HCT116 (cell line): ENCODE measurements at regions not wholly inside any gene's neighbourhood (a gene's known extent, or its start where the extent isn't known, plus 50 kb on each side); places are given as distances from the start of the nearest gene placed in this dataset.

ENCODE experiments used
- ATAC-seq: fragments of 200-7000 bp; cut with Tn5 transposase; 2 replicates; pipeline ENCODE4 v1.9.1; 2020; ENCODE audit warnings: mild to moderate bottlenecking, moderate library complexity
- BruUV-seq: library from RNA; stranded (reverse); fragments of 400-500 nt; replicated peaks from 2 replicates; lab custom pipeline; 2021; lab: Mats Ljungman, UMichigan
- CTCF ChIA-PET: fragments of 300-600 bp; sonication (Branson Sonifier 250); formaldehyde crosslinking; loops from one replicate; lab custom pipeline; 2021; ENCODE audit warnings: antibody characterized with exemption; lab: Charles Lee
- POLR2A ChIA-PET: fragments of 300-600, 350-600 bp; sonication (Branson Sonifier 250); formaldehyde crosslinking; loops from one replicate; lab custom pipeline; 2021; ENCODE audit warnings: antibody characterized with exemption; lab: Charles Lee
- RAD21 ChIA-PET, 2 experiments: fragments of 300-600 bp; sonication (Branson Sonifier 250); formaldehyde crosslinking; loops; one replicate each; lab custom pipeline; 2023; ENCODE audit warnings: low total read pairs in 2 of 2; ENCODE audit not compliant: uncharacterized antibody in 2 of 2, unreplicated experiment in 2 of 2, low non-redundant PET in 1 of 2; lab: Charles Lee
- DNase-seq: peaks from one replicate; pipeline ENCODE4 v3.0.0-alpha.2; 2010; ENCODE audit warnings: low read depth, low spot score
- H2AFZ ChIP-seq: fragments of 200-600 bp; shearing (Covaris generic), sonication (generic); 2 replicates; pipeline ENCODE4 v1.6.1; 2017; ENCODE audit warnings: low read depth, mixed run types, mixed read lengths, antibody characterized with exemption, low read length; ENCODE audit not compliant: poor library complexity, severe bottlenecking
- H3K27ac ChIP-seq: 2 replicates; pipeline ENCODE4 v1.5.1; 2012; ENCODE audit warnings: low read depth, low read length
- H3K27me3 ChIP-seq: fragments of 200-600 bp; sonication (generic); 2 replicates; pipeline ENCODE4 v1.6.1; 2016; ENCODE audit warnings: mixed run types, low read length, mixed read lengths; ENCODE audit not compliant: insufficient read depth
- H3K36me3 ChIP-seq, 2 experiments: fragments of 200-500 bp in 1 of 2; fragments of 200-600 bp in 1 of 2; sonication (Bioruptor generic) in 1 of 2; sonication (generic) in 1 of 2; 2 replicates each; pipeline versions ENCODE4 v1.5.1 to v1.6.1; 2014 to 2016; ENCODE audit warnings: low read length in 2 of 2, inconsistent platforms in 1 of 2, mixed read lengths in 1 of 2, mixed run types in 1 of 2; ENCODE audit not compliant: insufficient read depth in 2 of 2, control insufficient read depth in 1 of 2
- H3K4me1 ChIP-seq, 2 experiments: fragments of 200-600 bp in 1 of 2; sonication (generic) in 1 of 2; 2 replicates each; pipeline versions ENCODE4 v1.5.1 to v1.6.1; 2012 to 2017; ENCODE audit warnings: low read length in 2 of 2, inconsistent platforms in 1 of 2, mild to moderate bottlenecking in 1 of 2, mixed read lengths in 1 of 2, mixed run types in 1 of 2, moderate library complexity in 1 of 2; ENCODE audit not compliant: insufficient read depth in 2 of 2, control insufficient read depth in 1 of 2
- H3K4me2 ChIP-seq: fragments of 200-600 bp; sonication (generic); 2 replicates; pipeline ENCODE4 v1.6.1; 2017; ENCODE audit warnings: mixed run types, low read length, mixed read lengths
- H3K4me3 ChIP-seq, 2 experiments: fragments of 200-600 bp in 1 of 2; sonication (generic) in 1 of 2; replicated peaks in 1 of 2; 2 replicates each; pipeline ENCODE4 v1.5.1; 2011 to 2016; ENCODE audit warnings: low read length in 2 of 2, control low read depth in 1 of 2, low read depth in 1 of 2, mild to moderate bottlenecking in 1 of 2, mixed read lengths in 1 of 2, mixed run types in 1 of 2
- H3K79me2 ChIP-seq: fragments of 200-600 bp; sonication (generic); 2 replicates; pipeline ENCODE4 v1.6.1; 2017; ENCODE audit warnings: mild to moderate bottlenecking, mixed run types, low read length, moderate library complexity, mixed read lengths; ENCODE audit not compliant: insufficient read depth
- H3K9ac ChIP-seq: fragments of 200-600 bp; sonication (generic); 2 replicates; pipeline ENCODE4 v1.6.1; 2016; ENCODE audit warnings: low read length, mixed read lengths
- H3K9me2 ChIP-seq: fragments of 200-600 bp; sonication (generic), shearing (Covaris generic); 2 replicates; pipeline ENCODE4 v1.6.1; 2017; ENCODE audit warnings: mixed run types, mild to moderate bottlenecking, moderate library complexity; ENCODE audit not compliant: insufficient read depth
- H3K9me3 ChIP-seq, 2 experiments: fragments of 200-500 bp in 1 of 2; fragments of 200-600 bp in 1 of 2; sonication (Bioruptor generic) in 1 of 2; sonication (generic) in 1 of 2; 2 replicates each; pipeline ENCODE4 v1.6.1; 2014 to 2017; ENCODE audit warnings: low read length in 2 of 2, mixed read lengths in 2 of 2, inconsistent platforms in 1 of 2, low read depth in 1 of 2, mild to moderate bottlenecking in 1 of 2, mixed run types in 1 of 2, moderate library complexity in 1 of 2; ENCODE audit not compliant: control insufficient read depth in 1 of 2, insufficient read depth in 1 of 2
- H4K20me1 ChIP-seq: fragments of 200-600 bp; sonication (generic), shearing (Covaris generic); 2 replicates; pipeline ENCODE4 v1.6.1; 2017; ENCODE audit warnings: mixed run types, mild to moderate bottlenecking, moderate library complexity; ENCODE audit not compliant: insufficient read depth
- ATF3 ChIP-seq: IDR thresholded peaks from 2 replicates; pipeline ENCODE4 v1.6.1; 2012
- EGR1 ChIP-seq: IDR thresholded peaks from 2 replicates; pipeline ENCODE4 v1.6.1; 2012; ENCODE audit warnings: low read depth
- EZH2phosphoT487 ChIP-seq: fragments of 200-600 bp; IDR thresholded peaks from 2 replicates; pipeline ENCODE4 v1.6.1; 2018; ENCODE audit warnings: antibody characterized with exemption, borderline replicate concordance
- RAD21 ChIP-seq: IDR thresholded peaks from 2 replicates; pipeline ENCODE4 v1.6.1; 2012; ENCODE audit warnings: low read depth, mild to moderate bottlenecking
- REST ChIP-seq: IDR thresholded peaks from 2 replicates; pipeline ENCODE4 v1.6.1; 2012; ENCODE audit warnings: low read depth
- SIN3A ChIP-seq: IDR thresholded peaks from 2 replicates; pipeline ENCODE4 v1.6.1; 2012; ENCODE audit warnings: low read depth
- intact Hi-C: fragments of 100-400 bp; cut with micrococcal nuclease; formaldehyde crosslinking; loops from 2 replicates; pipeline ENCODE4 v1.10.0; 2022
- TF ChIP-seq, protein P1 (sequence below), 3 experiments: fragments of 200-600 bp in 1 of 3; sonication (generic) in 1 of 3; IDR thresholded peaks in 2 of 3; conservative IDR thresholded peaks in 1 of 3; 2 replicates each; pipeline ENCODE4 v1.5.1; 2012 to 2017; ENCODE audit warnings: low read depth in 2 of 3, low read length in 2 of 3, antibody characterized with exemption in 1 of 3, borderline replicate concordance in 1 of 3, control low read depth in 1 of 3, mild to moderate bottlenecking in 1 of 3, mixed read lengths in 1 of 3, mixed run types in 1 of 3, moderate library complexity in 1 of 3; ENCODE audit not compliant: insufficient read depth in 1 of 3

DNA sequence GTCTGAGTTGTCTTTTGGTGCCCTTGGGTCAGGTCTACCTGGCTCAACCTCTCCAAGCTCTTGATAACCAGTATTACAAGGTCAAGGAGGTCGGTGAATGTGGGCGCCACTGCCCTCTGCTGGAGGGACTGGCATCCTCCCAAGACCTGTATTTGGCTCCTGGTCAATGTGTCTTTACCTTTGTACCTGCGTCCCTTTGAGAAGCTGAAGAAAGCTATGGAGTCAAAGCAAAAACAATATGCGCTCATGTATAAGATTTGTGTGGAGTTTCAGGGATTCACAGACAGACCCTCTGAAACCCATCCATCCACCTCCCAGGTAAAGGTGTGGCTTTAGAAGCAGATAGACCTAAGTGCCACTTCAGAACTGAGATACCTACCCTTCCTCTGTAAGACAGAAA lies 61.8 kb upstream of the NBL1 start:
- peak; percentile 98 for ATAC-seq
- Histone ChIP-seq H2AFZ (no peak overlapping the region), H3K27me3 (no peaks in the 10 kb centered on the region), H3K4me1 (peaks cover 0 to 6% of the 10 kb centered on the region in 2 experiments; a peak in 1 of 4 replicates), H3K4me3 (no peak overlapping the region), H3K9me2 (no peaks in the 10 kb centered on the region), H3K27ac (no peak overlapping the region), H3K4me2 (no peak overlapping the region), H3K79me2 (no peaks in the 10 kb centered on the region), H4K20me1 (no peaks in the 10 kb centered on the region), H3K9ac (no peak overlapping the region), H3K9me3 (no peaks in the 10 kb centered on the region), H3K36me3 (no peaks in the 10 kb centered on the region)
- peak; percentile 60 for DNase-seq
- ChIA-PET RAD21 (interaction anchor here in 1 of 2 experiments (0.7 to 1.3 kb wide), 3 partner anchors 94 to 191 kb away, joined by 3 to 4 read pairs (median 3); no protein-coding TSS in a partner anchor), POLR2A (no interaction called here), CTCF (interaction anchor here (0.6 to 2.2 kb wide), 30 partner anchors 9 to 238 kb away, joined by 3 to 14 read pairs (median 4); a partner anchor contains a TSS)
- no TSS peak for BruUV-seq
- intact Hi-C loops = loop anchor here (1.0 to 5.0 kb wide), 4 partner anchors 90 to 238 kb away; no protein-coding TSS in a partner anchor
- TF ChIP-seq EGR1 (no peak), RAD21 (peak; percentile 84), ATF3 (no peak), EZH2phosphoT487 (no peak), SIN3A (no peak), REST (no peak)
- TF ChIP-seq, protein P1, sequence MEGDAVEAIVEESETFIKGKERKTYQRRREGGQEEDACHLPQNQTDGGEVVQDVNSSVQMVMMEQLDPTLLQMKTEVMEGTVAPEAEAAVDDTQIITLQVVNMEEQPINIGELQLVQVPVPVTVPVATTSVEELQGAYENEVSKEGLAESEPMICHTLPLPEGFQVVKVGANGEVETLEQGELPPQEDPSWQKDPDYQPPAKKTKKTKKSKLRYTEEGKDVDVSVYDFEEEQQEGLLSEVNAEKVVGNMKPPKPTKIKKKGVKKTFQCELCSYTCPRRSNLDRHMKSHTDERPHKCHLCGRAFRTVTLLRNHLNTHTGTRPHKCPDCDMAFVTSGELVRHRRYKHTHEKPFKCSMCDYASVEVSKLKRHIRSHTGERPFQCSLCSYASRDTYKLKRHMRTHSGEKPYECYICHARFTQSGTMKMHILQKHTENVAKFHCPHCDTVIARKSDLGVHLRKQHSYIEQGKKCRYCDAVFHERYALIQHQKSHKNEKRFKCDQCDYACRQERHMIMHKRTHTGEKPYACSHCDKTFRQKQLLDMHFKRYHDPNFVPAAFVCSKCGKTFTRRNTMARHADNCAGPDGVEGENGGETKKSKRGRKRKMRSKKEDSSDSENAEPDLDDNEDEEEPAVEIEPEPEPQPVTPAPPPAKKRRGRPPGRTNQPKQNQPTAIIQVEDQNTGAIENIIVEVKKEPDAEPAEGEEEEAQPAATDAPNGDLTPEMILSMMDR (IDR thresholded peaks at IDR 0.05 in 2 of 3, conservative IDR thresholded peaks at IDR 0.05 in 1 of 3; ENCODE audit: borderline replicate concordance in 1 of 3, insufficient read depth in 1 of 3, low read depth in 2 of 3, low read length in 2 of 3) = peak; percentile 72 to 91 (median 86)
- TF ChIP-seq, all 23 proteins: peak for 2
